ENCODE measurements at regions not wholly inside any gene's neighbourhood (a gene's known extent, or its start where the extent isn't known, plus 50 kb on each side); places are given as distances from the start of the nearest gene placed in this dataset.

DNA sequence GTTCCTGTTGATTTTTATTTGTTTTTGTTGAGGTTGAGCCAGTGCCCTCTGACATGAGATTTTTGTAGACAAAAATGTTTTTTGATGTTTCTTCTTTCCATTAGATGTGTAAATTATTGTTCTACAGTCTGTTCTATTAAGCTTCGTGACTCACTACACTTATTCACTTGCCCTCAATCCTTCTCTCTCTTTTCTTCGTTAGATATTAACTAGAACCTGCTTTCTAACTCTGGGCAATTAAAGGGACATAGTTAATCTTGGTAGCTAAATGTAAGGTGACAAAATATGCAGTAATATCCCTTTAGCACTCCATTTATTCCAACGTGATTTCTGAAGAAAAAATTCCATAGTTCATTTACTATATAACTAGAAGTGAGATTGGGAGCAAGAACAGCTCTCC lies 333.9 kb downstream of the PDHA2 start:
- Histone ChIP-seq H3K79me2 (replicated peaks; ENCODE audit: insufficient read depth) (no peaks in the 10 kb centered on the region), H2AFZ (no peak overlapping the region), H3K4me2 (no peak overlapping the region), H3K27ac (ENCODE audit: low read depth) (no peak overlapping the region), H3K4me1 (ENCODE audit: insufficient read depth) (no peaks in the 10 kb centered on the region), H3K27me3 (ENCODE audit: insufficient read depth) (no peaks in the 10 kb centered on the region), H3K9me2 (ENCODE audit: insufficient read depth) (no peaks in the 10 kb centered on the region), H4K20me1 (replicated peaks; ENCODE audit: insufficient read depth) (no peaks in the 10 kb centered on the region), H3F3A (replicated peaks; ENCODE audit: low read depth) (no peaks in the 10 kb centered on the region), H3K36me3 (ENCODE audit: insufficient read depth) (no peaks in the 10 kb centered on the region), H3K4me3 (no peak overlapping the region)
- no peaks in the 10 kb centered on the region for H3K4me1 Mint-ChIP-seq
- no peaks in the 10 kb centered on the region; the same call in 2 of the 3 replicates for H3K9me3 Mint-ChIP-seq
- DNase-seq (ENCODE audit: low spot score) (no peak), ATAC-seq (no peak)
- 0 out of 3 replicates have a peak, but pooled peaks cover 2% of the 10 kb centered on the region for H3K36me3 Mint-ChIP-seq (ENCODE audit: low read depth)
- H3K4me3 Mint-ChIP-seq, result no peak overlapping the region
- no peak overlapping the region for H3K27ac Mint-ChIP-seq
- H3K27me3 Mint-ChIP-seq (ENCODE audit: insufficient read depth, low read depth, poor library complexity), result no peaks in the 10 kb centered on the region
- TF ChIP-seq EZH2phosphoT487 (IDR thresholded peaks at IDR 0.05; ENCODE audit: unreplicated experiment) (no peak), ZNF114 (CRISPR knock-in tag; IDR thresholded peaks at IDR 0.05) (no peak), REST (IDR thresholded peaks at IDR 0.05; ENCODE audit: unreplicated experiment) (no peak), EZH2 (IDR thresholded peaks at IDR 0.05; ENCODE audit: low read depth, unreplicated experiment) (no peak), NANOG (IDR thresholded peaks at IDR 0.05; ENCODE audit: borderline replicate concordance) (no peak), POLR2AphosphoS5 (IDR thresholded peaks at IDR 0.05; ENCODE audit: low read depth) (no peak), JUNB (IDR thresholded peaks at IDR 0.05; ENCODE audit: unreplicated experiment) (no peak), CREB1 (CRISPR knock-in tag; IDR thresholded peaks at IDR 0.05; ENCODE audit: low read depth) (no peak), CTCF (conservative IDR thresholded peaks at IDR 0.05; ENCODE audit: low read depth in 2 of 2) (no peak), ZNF331 (CRISPR knock-in tag; IDR thresholded peaks at IDR 0.05; ENCODE audit: low read depth) (no peak), ETS1 (IDR thresholded peaks at IDR 0.05) (no peak), STAT1 (IDR thresholded peaks at IDR 0.05; ENCODE audit: unreplicated experiment) (no peak)
- TF ChIP-seq, protein P1, sequence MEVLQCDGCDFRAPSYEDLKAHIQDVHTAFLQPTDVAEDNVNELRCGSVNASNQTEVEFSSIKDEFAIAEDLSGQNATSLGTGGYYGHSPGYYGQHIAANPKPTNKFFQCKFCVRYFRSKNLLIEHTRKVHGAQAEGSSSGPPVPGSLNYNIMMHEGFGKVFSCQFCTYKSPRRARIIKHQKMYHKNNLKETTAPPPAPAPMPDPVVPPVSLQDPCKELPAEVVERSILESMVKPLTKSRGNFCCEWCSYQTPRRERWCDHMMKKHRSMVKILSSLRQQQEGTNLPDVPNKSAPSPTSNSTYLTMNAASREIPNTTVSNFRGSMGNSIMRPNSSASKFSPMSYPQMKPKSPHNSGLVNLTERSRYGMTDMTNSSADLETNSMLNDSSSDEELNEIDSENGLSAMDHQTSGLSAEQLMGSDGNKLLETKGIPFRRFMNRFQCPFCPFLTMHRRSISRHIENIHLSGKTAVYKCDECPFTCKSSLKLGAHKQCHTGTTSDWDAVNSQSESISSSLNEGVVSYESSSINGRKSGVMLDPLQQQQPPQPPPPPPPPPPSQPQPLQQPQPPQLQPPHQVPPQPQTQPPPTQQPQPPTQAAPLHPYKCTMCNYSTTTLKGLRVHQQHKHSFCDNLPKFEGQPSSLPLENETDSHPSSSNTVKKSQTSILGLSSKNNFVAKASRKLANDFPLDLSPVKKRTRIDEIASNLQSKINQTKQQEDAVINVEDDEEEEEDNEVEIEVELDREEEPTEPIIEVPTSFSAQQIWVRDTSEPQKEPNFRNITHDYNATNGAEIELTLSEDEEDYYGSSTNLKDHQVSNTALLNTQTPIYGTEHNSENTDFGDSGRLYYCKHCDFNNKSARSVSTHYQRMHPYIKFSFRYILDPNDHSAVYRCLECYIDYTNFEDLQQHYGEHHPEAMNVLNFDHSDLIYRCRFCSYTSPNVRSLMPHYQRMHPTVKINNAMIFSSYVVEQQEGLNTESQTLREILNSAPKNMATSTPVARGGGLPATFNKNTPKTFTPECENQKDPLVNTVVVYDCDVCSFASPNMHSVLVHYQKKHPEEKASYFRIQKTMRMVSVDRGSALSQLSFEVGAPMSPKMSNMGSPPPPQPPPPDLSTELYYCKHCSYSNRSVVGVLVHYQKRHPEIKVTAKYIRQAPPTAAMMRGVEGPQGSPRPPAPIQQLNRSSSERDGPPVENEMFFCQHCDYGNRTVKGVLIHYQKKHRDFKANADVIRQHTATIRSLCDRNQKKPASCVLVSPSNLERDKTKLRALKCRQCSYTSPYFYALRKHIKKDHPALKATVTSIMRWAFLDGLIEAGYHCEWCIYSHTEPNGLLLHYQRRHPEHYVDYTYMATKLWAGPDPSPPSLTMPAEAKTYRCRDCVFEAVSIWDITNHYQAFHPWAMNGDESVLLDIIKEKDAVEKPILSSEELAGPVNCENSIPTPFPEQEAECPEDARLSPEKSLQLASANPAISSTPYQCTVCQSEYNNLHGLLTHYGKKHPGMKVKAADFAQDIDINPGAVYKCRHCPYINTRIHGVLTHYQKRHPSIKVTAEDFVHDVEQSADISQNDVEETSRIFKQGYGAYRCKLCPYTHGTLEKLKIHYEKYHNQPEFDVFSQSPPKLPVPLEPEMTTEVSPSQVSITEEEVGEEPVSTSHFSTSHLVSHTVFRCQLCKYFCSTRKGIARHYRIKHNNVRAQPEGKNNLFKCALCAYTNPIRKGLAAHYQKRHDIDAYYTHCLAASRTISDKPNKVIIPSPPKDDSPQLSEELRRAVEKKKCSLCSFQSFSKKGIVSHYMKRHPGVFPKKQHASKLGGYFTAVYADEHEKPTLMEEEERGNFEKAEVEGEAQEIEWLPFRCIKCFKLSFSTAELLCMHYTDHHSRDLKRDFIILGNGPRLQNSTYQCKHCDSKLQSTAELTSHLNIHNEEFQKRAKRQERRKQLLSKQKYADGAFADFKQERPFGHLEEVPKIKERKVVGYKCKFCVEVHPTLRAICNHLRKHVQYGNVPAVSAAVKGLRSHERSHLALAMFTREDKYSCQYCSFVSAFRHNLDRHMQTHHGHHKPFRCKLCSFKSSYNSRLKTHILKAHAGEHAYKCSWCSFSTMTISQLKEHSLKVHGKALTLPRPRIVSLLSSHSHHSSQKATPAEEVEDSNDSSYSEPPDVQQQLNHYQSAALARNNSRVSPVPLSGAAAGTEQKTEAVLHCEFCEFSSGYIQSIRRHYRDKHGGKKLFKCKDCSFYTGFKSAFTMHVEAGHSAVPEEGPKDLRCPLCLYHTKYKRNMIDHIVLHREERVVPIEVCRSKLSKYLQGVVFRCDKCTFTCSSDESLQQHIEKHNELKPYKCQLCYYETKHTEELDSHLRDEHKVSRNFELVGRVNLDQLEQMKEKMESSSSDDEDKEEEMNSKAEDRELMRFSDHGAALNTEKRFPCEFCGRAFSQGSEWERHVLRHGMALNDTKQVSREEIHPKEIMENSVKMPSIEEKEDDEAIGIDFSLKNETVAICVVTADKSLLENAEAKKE (CRISPR knock-in tag; IDR thresholded peaks at IDR 0.05), result no peak

Data from GM23338 (cell line).